MCF 10A (cell line): ENCODE measurements at regions not wholly inside any gene's neighbourhood (a gene's known extent, or its start where the extent isn't known, plus 50 kb on each side); places are given as distances from the start of the nearest gene placed in this dataset.
A peak's percentile ranks its signal among the peaks of the same experiment; 100 is the strongest.

Source experiments
- BruUV-seq: library from RNA; stranded (reverse); fragments of 400-500 nt; replicated peaks from 2 replicates; lab custom pipeline; 2021; lab: Mats Ljungman, UMichigan
- CTCF ChIA-PET: fragments of 300-600 bp; sonication (Branson Sonifier 250); formaldehyde crosslinking; extraction: SDS; loops from one replicate; lab custom pipeline; 2021; ENCODE audit warnings: antibody characterized with exemption, inconsistent platforms; lab: Yijun Ruan, JAX
- POLR2A ChIA-PET: fragments of 300-600, 350-650 bp; sonication (Branson Sonifier 250); formaldehyde crosslinking; extraction: SDS; loops from one replicate; lab custom pipeline; 2020; ENCODE audit warnings: antibody characterized with exemption, inconsistent platforms; lab: Yijun Ruan, JAX
- DNase-seq: peaks from one replicate; pipeline ENCODE4 v3.0.0-alpha.2; 2018; ENCODE audit not compliant: unreplicated experiment
- H3K27ac Mint-ChIP-seq: one replicate; pipeline ENCODE4 v1.8.0; 2022; ENCODE audit warnings: mild to moderate bottlenecking, low read depth, mixed read lengths; ENCODE audit not compliant: unreplicated experiment
- H3K27me3 Mint-ChIP-seq: one replicate; pipeline ENCODE4 v1.8.0; 2022; ENCODE audit warnings: mixed read lengths; ENCODE audit not compliant: insufficient read depth, unreplicated experiment
- H3K36me3 Mint-ChIP-seq: one replicate; pipeline ENCODE4 v1.8.0; 2022; ENCODE audit warnings: mild to moderate bottlenecking, moderate library complexity, mixed read lengths; ENCODE audit not compliant: insufficient read depth, unreplicated experiment
- H3K4me1 Mint-ChIP-seq: one replicate; pipeline ENCODE4 v1.8.0; 2022; ENCODE audit warnings: mixed read lengths; ENCODE audit not compliant: insufficient read depth, unreplicated experiment
- H3K4me3 Mint-ChIP-seq: one replicate; pipeline ENCODE4 v1.8.0; 2022; ENCODE audit warnings: mild to moderate bottlenecking, moderate library complexity, mixed read lengths; ENCODE audit not compliant: unreplicated experiment
- H3K9me3 Mint-ChIP-seq: one replicate; pipeline ENCODE4 v1.8.0; 2022; ENCODE audit warnings: mixed read lengths; ENCODE audit not compliant: unreplicated experiment
- intact Hi-C: fragments of 100-400 bp; cut with micrococcal nuclease; formaldehyde crosslinking; loops from 2 replicates; pipeline ENCODE4 v1.14.1; 2022
- TF ChIP-seq, protein P1 (sequence below): fragments of 200-600 bp; IDR thresholded peaks from one replicate; pipeline ENCODE4 v1.8.0; 2022; ENCODE audit warnings: antibody characterized with exemption, mild to moderate bottlenecking; ENCODE audit not compliant: unreplicated experiment

DNA sequence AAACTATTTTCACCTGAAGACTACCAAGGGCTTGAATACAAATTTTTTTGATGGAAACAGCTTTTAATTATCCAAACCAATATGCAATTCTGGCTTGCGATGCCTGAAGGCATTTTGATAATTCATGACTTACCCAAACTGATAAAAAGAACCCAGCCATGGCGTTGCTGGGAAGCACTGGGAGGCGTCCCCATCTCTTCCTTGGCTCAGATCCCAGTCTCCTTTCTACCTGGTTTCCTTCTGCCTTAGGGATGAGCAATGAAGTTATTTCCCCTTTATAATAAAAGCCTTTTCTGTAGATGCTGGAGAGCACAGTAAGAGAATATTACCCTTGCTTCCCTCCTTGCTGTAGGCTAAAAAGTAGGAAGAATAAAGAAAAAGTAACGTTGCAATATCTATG, 129.1 kb upstream of the ANK3 start:
- no TSS peak for BruUV-seq
- no peaks in the 10 kb centered on the region for H3K27me3 Mint-ChIP-seq
- H3K9me3 Mint-ChIP-seq, result no peaks in the 10 kb centered on the region
- H3K4me3 Mint-ChIP-seq, result no peak overlapping the region
- CTCF ChIA-PET, result interaction anchor here (1.2 kb wide), 1 partner anchor 128 kb away, joined by 5 read pairs; no protein-coding TSS in a partner anchor
- H3K4me1 Mint-ChIP-seq, result no peaks in the 10 kb centered on the region
- TF ChIP-seq, protein P1, sequence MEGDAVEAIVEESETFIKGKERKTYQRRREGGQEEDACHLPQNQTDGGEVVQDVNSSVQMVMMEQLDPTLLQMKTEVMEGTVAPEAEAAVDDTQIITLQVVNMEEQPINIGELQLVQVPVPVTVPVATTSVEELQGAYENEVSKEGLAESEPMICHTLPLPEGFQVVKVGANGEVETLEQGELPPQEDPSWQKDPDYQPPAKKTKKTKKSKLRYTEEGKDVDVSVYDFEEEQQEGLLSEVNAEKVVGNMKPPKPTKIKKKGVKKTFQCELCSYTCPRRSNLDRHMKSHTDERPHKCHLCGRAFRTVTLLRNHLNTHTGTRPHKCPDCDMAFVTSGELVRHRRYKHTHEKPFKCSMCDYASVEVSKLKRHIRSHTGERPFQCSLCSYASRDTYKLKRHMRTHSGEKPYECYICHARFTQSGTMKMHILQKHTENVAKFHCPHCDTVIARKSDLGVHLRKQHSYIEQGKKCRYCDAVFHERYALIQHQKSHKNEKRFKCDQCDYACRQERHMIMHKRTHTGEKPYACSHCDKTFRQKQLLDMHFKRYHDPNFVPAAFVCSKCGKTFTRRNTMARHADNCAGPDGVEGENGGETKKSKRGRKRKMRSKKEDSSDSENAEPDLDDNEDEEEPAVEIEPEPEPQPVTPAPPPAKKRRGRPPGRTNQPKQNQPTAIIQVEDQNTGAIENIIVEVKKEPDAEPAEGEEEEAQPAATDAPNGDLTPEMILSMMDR, result no peak
- no peak overlapping the region for H3K27ac Mint-ChIP-seq
- intact Hi-C loops, result no loop called here
- POLR2A ChIA-PET, result interaction anchor here (0.6 to 3.2 kb wide), 3 partner anchors 17 to 220 kb away, joined by 3 to 11 read pairs (median 3); no protein-coding TSS in a partner anchor
- DNase-seq, result peak; percentile 34
- H3K36me3 Mint-ChIP-seq, result peaks cover 4% of the 10 kb centered on the region

DNA sequence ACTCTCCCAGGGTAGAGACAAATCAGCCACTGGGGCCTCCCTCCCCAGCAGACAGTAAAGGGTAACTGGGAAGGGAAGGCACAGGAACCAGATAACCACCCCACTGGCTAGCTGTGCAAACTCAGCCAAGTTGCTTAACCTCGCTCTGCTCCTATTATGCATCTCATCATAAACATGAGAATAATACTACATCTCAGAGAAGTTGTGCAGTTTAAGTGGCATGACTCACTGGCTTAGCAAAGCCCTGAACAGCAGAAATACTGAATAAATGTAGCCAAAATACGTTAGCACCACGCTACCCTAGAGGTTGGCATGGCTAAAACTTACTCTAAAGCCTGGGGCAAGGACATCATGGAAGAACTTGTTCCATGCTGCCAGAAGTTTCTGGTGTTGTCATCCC, 128.1 kb upstream of the ANK3 start:
- TF ChIP-seq, protein P1, result no peak
- intact Hi-C loops, result no loop called here
- H3K27me3 Mint-ChIP-seq, result no peaks in the 10 kb centered on the region
- DNase-seq, result peak; percentile 24
- POLR2A ChIA-PET, result interaction anchor here (0.8 kb wide), 2 partner anchors 15 to 16 kb away, joined by 3 read pairs; no protein-coding TSS in a partner anchor
- no peaks in the 10 kb centered on the region for H3K4me1 Mint-ChIP-seq
- H3K36me3 Mint-ChIP-seq, result peaks cover 6% of the 10 kb centered on the region
- BruUV-seq, result no TSS peak
- no peak overlapping the region for H3K27ac Mint-ChIP-seq
- CTCF ChIA-PET, result interaction anchor here (1.2 kb wide), 1 partner anchor 76 kb away, joined by 3 read pairs; no protein-coding TSS in a partner anchor
- no peak overlapping the region for H3K4me3 Mint-ChIP-seq
- no peaks in the 10 kb centered on the region for H3K9me3 Mint-ChIP-seq

DNA sequence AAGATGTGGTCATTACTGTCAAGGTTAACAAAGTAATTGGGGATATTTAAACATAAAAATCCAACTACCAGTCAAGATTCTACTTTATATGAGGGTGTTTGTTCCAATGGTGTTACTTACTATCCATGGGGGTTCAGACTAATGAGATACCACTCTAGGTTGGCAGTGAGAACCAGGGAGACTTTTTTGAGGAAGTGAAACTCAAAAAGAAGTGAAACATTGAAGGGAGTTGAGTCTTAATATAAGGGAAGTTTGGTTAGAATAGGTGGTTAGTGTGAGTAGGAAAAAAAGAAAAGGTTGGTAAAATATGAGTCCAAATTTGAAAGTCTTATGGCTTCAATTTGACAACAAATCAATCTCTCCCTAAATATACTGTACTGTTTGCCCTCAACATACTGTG, 123.6 kb upstream of the ANK3 start:
- BruUV-seq, result no TSS peak
- no peak overlapping the region for H3K27ac Mint-ChIP-seq
- H3K36me3 Mint-ChIP-seq, result peaks cover 6% of the 10 kb centered on the region
- no peaks in the 10 kb centered on the region for H3K9me3 Mint-ChIP-seq
- CTCF ChIA-PET, result interaction anchor here (0.6 kb wide), 1 partner anchor 29 kb away, joined by 3 read pairs; no protein-coding TSS in a partner anchor
- no peaks in the 10 kb centered on the region for H3K27me3 Mint-ChIP-seq
- intact Hi-C loops, result no loop called here
- POLR2A ChIA-PET, result no interaction called here
- TF ChIP-seq, protein P1, result no peak
- H3K4me1 Mint-ChIP-seq, result peaks cover 7% of the 10 kb centered on the region
- no peak for DNase-seq
- no peak overlapping the region for H3K4me3 Mint-ChIP-seq

DNA sequence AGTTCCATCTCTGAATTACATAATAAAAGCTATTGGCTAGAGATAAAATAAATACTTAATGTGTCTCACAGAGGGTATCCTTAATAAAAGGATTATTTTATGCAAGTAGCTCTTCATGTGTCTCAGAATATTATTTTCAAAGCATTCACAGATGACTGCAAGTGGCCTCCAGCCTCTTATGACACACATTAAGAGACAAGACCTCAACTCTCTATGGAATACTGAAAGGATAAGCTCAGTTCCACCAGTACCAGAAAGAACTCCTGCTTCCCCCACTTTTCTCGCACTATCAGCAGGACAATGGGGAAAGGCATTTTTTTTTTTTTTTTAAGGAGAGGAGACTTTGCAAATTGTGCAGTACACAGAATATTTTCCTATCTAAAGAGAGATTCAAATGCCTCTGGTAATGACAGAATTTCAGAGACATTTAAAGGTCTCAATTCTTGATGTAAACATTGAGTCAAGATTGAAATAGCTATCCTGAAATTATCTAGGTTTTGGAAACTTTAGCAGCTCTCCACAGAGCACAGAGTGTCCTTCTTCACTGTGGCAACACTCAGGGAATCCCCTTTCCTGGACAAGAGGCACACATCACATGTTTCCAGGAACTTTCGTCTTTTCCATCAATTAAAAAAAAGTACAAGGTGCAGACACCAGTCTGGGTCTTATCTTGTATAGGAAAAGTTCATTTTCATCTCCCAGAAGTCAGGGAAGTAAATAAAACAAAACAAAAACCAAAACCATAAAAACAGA, 122.0 kb upstream of the ANK3 start:
- Mint-ChIP-seq H3K27ac (peak overlapping the region; percentile 19), H3K36me3 (peaks cover 6% of the 10 kb centered on the region), H3K4me3 (no peak overlapping the region), H3K9me3 (no peaks in the 10 kb centered on the region), H3K4me1 (peaks cover 7% of the 10 kb centered on the region), H3K27me3 (no peaks in the 10 kb centered on the region)
- ChIA-PET CTCF (interaction anchor here (0.6 to 0.7 kb wide), 2 partner anchors 273 to 1737 kb away, joined by 3 read pairs; no protein-coding TSS in a partner anchor), POLR2A (interaction anchor here (0.6 to 0.9 kb wide), 4 partner anchors 16 to 371 kb away, joined by 3 to 4 read pairs (median 4); no protein-coding TSS in a partner anchor)
- no peak for DNase-seq
- intact Hi-C loops, result no loop called here
- no TSS peak for BruUV-seq
- TF ChIP-seq, protein P1, result no peak
